ENCODE measurements at regions not wholly inside any gene's neighbourhood (a gene's known extent, or its start where the extent isn't known, plus 50 kb on each side); places are given as distances from the start of the nearest gene placed in this dataset.

GRCh38 chr5:166768536-166768935, 1522.9 kb upstream of the WWC1 start:
- TF ChIP-seq EZH2 (IDR thresholded peaks at IDR 0.05): no peak
- TF ChIP-seq POLR2AphosphoS5 (IDR thresholded peaks at IDR 0.05; ENCODE audit: borderline replicate concordance, low read depth, low read length): no peak
- no peak for TF ChIP-seq FOXP2 (optimal IDR thresholded peaks at IDR 0.05; ENCODE audit: control extremely low read depth, extremely low read length, insufficient read depth)
